ENCODE measurements at regions not wholly inside any gene's neighbourhood (a gene's known extent, or its start where the extent isn't known, plus 50 kb on each side); places are given as distances from the start of the nearest gene placed in this dataset.

GRCh38 chr17:70320673-70321345 lies 151.5 kb downstream of the KCNJ2 start:
- no peak for TF ChIP-seq CTCF (IDR thresholded peaks at IDR 0.05)
- TF ChIP-seq EZH2 (IDR thresholded peaks at IDR 0.05; ENCODE audit: borderline replicate concordance, insufficient read depth, low read depth, low read length, poor library complexity, severe bottlenecking), result no peak

Measured in B cell (primary cell).